GM18498 (cell line): ENCODE measurements at regions not wholly inside any gene's neighbourhood (a gene's known extent, or its start where the extent isn't known, plus 50 kb on each side); places are given as distances from the start of the nearest gene placed in this dataset.
A peak's percentile ranks its signal among the peaks of the same experiment; 100 is the strongest.

ENCODE experiments used
- ATAC-seq: cut with Tn5 transposase; IDR thresholded peaks from one replicate; pipeline ENCODE4 v1.9.1; 2021; ENCODE audit warnings: mild to moderate bottlenecking, moderate library complexity; ENCODE audit not compliant: unreplicated experiment

DNA sequence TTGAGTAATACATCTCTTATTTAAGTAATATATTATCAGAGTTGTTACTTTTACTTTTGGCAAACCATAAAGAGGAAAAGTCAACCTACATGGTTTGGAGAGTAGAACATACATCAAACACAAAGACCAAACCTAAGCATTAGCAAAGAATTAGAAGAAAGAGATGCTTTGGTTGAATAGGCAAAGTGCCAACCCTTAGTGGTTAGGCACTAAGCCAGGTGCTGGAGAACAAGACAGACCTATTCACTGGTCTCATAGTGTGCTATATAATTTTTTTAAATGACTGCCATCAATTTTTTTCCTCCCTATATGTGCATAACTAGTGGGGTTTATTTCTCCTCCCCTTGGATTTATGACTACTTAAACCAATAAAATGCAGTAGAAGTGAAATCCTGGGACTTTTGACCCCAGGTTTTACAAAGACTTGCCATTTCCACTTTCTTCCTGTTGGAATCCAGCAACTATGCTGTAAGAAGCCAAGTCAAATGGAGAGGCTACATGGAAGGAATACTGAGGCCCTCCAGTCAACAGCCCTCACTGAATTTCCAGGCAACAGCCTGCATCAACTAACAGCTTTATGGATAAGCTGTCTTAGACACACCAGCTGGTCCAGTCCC is 69.8 kb upstream of the HAO2 start:
- ATAC-seq, result no peak

DNA sequence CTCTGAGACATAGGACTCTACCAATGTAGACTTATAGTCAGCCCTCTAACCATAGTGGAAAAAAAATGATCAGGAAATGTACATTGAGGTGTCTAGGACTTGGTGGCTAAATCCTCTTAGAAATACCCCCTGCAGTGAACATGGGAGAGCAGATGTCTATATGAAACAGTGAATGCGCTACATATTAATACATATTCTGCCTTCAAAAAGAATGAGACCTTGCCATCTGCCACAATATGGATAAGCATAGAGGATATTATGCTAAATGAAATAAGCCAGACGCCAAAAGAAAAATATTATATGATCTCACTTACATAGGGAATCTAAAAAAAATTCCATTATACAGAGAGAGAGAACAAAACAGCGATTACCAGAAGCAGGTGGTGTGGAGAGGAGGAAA is 66.6 kb upstream of the HAO2 start:
- no peak for ATAC-seq

DNA sequence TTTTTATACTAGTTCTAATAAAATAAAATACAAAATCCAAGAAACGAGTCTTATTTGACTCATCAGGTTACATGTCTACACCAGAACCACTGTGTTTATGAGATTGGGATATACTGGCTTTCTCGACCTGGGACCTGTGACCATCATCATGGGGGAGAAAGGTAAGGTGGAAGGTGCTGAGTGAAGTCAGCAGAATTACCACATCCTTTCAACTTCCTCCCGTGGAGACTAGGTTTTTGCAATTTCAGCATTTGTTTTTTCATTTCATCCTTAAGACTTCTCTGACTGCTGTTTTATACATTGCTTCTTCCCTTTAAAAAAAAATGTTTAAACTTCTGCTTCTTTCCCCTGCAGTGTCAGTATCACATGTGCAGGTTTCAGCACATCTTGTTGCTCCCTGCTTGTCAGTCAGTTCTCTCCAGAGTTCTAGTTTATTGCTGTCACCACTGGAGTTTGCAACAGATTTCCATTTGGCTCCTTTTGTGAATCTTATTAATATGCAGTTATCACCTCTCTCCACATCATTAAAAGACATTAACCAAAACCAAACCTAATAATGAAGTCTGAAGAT is 60.4 kb upstream of the HAO2 start:
- no peak for ATAC-seq

DNA sequence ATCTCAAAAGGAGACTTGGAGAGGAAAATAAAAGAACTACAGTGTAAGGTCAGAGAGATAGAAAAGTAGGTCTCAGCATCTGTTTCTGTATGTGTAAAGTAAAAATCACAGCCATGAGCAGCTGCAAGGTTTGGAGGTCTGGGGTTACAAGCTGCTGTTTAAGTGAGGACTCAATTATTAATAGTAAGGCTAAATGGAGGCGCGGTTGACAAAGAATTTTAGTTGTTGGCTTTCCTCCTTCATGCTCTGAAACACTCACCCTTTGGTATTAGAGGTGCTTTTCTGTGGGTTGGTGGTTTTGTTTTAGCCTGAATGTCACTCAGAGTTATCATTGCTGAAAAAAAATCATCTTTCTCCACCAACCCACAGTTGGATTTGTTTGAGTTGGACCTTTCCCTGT is 59.8 kb upstream of the HAO2 start:
- no peak for ATAC-seq

DNA sequence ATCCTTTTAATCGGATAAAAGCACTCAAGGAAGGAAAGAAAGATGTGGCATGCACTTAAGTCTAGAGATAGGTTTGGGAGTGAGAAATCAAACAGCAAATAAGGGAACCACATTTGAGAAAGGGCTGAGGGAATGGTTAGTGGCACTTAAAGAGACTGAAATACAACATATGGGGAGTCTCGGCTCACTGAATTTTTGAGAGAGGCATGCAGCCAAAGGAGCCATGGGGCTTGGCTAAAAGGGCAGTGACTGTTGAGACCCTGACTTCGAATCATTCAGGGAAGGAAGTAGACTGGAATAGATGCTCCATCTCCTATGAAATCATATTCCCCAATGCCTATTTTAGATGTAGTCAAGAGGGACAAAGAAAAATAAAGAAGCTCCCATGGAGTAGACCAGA is 58.3 kb upstream of the HAO2 start:
- no peak for ATAC-seq

DNA sequence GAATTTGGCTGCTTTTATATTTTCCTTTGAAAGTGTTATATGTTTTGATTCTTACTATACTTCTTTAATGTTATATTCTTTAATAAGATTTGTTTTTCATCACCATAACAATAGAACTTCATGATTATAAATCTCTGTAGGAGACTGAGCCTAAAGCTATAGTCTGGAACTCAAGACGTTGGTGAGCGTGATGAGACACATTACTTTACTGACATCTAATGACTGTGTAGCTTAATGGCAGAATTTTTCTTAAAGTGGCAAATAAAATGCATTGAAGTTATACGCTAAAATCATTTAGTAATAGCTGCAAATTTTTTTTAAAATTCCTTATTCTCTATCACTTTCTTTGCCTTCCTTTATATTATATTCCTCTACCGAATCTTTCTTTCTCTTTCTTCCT is 56.1 kb upstream of the HAO2 start:
- ATAC-seq, result no peak

DNA sequence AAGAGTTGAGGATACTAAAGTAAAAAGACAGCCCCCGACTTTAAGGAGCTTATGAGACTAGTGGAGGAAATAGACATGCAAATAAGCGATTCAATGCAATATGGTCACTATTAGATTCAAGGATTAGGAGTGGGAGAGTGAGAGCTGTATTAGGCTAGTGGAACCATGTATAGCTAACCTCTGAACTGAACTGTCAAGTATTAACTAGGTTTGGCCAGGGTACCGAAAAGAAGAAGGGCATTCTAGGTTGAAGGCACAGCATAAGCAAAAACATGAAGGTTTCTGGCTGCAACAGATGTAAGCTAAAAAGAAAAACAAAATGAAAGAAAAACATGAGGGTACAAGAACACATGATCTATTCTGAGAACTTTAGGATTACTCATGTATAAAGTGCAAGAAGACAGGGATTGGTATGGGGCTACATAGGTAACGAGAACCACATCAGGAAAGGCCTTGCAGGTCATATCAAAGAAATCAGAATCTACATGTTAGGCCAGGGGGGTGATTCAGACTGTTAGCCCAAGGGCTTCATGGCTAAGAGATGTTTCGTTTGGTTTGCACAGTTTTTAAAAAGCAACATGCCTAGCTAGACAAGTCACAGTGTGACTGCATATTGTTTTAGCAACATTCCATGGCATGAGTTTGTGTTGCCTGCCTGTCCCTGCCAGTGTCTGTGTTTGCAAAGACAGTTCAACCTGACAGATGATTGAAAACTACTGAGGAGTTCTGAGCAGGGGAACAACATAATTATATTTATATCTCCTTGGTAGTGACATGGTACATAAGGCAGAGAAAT is 54.4 kb upstream of the HAO2 start:
- ATAC-seq, result no peak

DNA sequence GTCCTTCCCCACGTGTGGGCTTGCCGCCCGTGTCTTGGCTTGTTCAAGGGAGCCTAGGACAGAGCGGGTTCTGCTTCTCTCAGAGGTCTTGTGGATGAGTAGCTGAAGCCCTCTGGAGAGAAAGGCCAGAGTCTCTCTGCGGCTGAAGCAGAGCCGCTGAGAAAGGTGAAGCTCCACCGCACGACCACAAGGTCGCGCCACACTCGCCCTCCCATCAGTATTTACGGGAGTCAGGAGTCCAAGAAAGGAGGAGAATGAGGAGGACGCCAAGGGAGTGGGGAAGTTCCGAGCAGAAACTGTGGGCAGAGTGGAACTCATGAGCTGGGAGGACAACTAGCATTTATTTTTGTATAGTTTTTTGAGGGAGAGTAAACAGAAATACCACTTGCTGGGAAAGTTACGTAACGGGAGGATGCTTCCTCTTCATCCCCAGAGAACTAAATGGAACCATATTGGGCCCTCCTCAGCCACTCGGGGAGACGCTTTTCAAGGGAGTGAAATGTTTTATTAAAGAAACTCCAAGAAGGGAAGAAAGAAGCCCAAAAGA is 51.6 kb upstream of the HAO2 start:
- no peak for ATAC-seq

DNA sequence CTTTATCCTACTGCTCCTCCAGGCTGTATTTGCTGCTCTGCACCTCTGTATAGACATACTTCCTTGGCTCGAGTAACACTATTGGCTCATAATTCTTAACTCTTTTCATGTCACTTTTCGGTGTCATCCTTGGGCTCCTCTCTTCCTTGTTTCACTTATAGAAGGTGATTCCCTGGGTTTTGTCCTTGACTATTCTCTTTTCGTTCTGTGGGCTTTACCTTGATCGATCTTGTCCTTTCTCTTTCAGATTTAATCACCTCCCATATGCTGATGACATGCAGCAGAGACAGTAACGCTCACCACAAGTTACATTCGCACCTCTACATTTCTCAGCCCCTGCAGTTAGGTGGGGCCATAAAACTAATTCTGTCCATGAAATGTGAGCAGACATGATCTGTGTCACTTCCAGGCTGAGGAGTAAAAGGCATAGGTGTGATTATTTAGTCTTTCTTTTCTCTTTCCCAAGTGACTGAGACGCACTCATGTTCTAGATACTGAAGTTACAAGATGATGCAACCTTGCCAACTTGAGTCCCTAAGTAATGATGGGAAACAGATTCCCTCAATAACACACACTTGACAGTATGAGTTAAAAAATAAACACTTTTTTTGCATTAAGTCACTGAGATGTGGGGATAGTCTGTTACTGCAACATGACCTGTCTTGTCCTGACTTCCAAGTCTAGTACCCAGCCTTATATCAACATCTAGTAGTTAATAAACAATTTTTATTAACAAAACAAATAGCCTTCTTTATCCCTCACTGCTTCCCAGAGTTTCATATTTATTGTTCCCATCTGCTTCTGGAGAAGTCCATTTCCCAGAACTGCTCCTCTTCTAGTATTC is 49.9 kb upstream of the HAO2 start:
- peak; percentile 79 for ATAC-seq
